ENCODE measurements at regions not wholly inside any gene's neighbourhood (a gene's known extent, or its start where the extent isn't known, plus 50 kb on each side); places are given as distances from the start of the nearest gene placed in this dataset.
"Not testable (repeated sequence)": the region's sequence is repeated elsewhere in the genome, so short reads cannot be mapped to it uniquely, and the experiment has no call there.

DNA sequence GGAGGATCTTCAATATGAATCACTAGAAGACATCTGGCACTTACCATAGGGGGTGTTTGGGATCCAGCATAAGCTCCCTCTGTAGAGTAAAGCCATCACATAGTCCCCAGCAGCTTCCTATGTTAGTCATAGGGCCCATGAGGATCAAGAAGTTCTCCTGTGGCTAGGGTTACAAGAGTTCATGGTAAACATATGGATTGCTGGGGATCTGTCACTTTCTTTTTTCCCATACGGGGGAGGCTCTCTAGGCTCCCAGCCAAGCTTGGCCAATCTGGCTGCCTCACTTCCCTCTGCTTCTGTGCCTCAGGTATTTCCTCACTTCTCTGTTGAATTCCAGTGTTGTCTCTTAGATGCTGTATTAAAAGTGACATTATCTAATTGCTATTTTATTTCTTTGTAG is 597.9 kb downstream of the PDCD6IP start:
- DNase-seq, result no peak

DNA sequence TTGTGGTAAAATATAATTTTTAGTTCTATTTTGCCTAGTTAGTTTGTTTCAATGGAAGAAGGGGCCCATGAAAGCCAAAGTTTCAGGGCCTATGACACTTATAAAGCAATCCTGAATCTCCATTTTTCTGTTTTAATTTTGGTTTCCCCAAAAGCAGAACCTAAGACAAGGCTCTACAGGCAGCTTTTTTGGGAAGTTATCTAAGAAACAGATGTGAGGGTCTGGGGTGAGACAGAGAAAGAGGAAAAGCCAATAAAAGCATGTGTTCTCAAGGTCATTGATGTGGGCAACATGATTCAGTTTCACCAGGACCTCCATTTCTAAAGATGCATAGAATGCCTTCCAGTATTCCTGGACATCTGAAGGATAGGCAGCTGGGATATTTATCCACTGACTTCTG is 598.5 kb downstream of the PDCD6IP start:
- DNase-seq, result no peak

GRCh38 chr3:34399401-34399800 is 601.0 kb downstream of the PDCD6IP start:
- DNase-seq, result no peak

- DNase-seq, result peak; percentile 65
These were observed 606.7 kb downstream of the PDCD6IP start for GRCh38 chr3:34405159-34405558.

- DNase-seq, result no peak
These were observed 608.9 kb downstream of the PDCD6IP start for GRCh38 chr3:34407281-34407680.

DNA sequence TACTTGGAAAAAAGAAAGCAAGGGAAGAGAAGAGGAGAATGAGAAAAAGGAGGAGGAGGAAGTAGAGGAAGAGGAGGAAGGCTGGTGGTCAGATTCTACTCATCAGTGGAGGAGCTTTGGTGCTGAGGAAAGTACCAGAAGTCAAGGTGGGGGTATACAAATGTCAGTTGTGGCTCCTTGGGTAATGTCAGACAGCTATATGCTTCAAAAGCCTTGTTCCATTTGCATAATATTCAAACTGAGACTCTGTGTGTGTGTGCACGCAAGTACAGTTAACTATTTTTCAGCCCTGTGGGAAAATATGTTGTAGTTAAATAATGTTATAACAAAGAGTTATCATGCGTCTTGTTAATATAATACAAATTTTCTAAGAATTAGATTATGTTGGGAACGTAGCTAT is 609.7 kb downstream of the PDCD6IP start:
- DNase-seq, result no peak

GRCh38 chr3:34411596-34411995 is 613.2 kb downstream of the PDCD6IP start:
- no peak for DNase-seq

- peak; percentile 0 for DNase-seq
These were observed 621.4 kb downstream of the PDCD6IP start for GRCh38 chr3:34419801-34420200.

DNA sequence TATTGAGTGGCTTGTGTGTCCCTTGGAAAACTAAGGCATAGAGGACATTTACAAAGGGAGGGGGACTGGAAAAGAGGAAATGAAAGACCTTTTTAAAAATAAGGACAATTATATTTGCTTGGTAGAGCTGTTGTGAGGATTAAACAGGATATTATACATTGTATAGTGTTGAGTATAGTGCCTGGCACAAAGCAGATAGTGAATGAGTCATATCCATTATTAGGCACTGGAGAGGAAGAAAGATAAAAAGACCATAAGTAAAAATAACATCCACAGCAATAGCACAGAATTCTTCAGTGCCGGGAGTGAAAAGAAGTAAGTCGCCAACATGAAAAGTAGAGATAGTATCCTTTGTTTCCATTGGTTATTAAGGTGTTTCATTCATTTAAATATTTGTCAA is 623.3 kb downstream of the PDCD6IP start:
- DNase-seq, result peak; percentile 3

GRCh38 chr3:34439796-34440195 is 641.4 kb downstream of the PDCD6IP start:
- no peak for DNase-seq

DNA sequence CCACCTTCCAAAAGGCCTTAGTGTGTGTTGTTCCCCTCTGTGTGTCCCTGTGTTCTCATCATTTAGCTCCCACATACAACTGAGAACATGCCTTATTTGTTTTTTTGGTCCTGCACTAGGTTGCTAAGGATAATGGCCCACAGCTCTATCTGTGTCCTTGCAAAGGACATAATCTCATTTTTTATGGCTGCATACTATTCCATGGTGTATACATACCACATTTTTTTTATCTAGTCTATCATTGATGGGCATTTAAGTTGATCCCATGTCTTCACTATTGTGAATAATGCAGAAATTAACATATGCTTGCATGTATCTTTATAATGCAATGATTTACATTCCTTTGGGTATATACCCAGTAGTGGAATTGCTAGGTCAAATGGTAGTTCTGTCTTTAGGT is 645.7 kb downstream of the PDCD6IP start:
- no peak for DNase-seq

- no peak for DNase-seq
These were observed 650.9 kb downstream of the PDCD6IP start for GRCh38 chr3:34449305-34449704.

DNA sequence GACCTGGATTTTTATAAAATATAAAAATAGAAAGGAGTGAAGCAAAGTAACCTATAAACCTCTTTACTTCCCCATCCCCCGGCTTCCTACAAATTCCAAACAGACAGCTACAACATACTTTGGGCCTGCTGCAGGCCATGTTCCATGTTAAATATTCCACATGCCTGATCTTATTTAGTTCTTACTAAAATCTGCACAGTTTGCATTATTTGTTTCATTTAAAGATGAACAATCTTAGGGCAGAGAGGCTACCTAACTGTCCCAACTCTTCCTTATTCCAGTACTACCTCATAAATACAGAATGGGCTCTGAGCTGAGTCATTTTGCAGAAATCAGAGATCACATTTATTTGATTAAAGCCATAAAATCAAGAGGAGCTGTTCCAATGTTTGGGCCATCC is 665.0 kb downstream of the PDCD6IP start:
- no peak for DNase-seq

DNA sequence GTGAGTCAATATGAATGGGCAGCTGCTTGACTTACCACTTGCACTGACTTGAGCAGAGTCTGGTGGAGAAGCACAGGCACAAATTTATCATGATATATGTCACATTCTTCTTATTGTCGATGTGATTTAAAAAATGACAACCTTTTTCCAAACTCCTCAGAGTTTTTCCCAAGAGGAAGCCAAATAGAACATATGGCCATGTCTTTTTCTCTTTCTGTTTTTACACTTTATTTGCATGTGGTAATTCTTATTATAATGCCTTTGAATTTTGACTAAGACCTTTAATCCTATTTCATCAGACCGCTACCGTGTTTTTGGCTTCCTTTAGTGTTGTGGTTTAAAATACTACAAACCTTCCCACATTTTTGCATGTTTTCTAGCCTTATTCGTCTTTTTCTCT is 666.2 kb downstream of the PDCD6IP start:
- DNase-seq, result no peak

DNA sequence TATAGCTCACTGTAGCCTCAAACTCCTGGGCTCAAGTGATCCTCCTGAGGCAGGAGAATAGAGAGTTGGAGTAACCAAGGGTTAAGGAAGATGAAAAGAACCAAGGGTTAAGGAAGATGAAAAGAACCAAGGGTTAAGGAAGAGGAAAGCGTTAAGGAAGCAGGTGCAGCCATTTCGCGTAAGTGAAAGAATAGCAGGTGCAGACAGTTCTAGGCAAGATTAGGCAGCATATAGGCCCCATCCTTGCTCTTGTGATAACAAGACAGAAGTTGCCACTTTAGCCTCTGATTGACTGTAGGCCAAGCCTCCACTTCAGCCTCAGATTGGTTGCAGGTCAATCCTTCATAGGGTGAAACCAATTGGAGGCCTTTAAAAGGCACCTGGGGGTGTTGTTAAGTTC is 677.4 kb downstream of the PDCD6IP start:
- DNase-seq, result no peak

- peak; percentile 0 for DNase-seq
These were observed 685.0 kb downstream of the PDCD6IP start for GRCh38 chr3:34483311-34483887.

DNA sequence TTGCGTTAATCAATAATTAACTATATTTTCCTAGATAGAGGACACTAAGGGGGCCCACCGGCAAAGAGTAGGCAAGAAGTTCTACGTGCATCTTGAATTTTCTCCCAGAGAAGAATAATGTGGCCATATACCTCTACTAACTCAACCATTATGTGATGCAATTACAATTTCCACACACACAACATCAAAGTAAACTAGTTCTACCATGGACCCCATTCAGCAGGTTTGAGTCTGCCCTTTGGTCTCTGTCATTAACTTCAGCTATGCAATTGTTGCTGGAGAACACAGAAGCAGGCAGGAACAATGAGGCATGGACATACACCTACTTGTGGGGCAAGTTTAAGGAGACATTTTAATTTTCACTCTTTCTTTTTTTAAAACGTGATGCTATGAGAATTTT is 705.9 kb downstream of the PDCD6IP start:
- no peak for DNase-seq

DNA sequence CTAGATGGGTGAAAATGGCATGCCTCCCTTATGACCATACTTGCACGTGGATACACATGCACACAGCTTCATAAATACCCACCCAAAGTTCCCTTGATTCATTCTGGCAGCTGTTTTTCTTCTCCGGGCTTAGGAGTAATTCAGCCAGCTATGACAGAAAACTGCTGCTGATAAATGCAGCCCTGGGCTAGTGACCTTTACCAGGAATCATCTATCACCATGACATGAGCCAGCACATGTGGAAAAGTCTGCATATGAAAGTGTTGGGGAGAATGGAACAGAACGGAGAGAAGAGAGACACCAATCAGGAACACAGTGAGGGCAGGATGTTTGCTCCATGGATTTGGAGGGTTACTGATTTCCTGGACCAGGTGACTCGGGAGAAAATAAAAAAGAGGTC is 706.3 kb downstream of the PDCD6IP start:
- DNase-seq, result peak; percentile 8

DNA sequence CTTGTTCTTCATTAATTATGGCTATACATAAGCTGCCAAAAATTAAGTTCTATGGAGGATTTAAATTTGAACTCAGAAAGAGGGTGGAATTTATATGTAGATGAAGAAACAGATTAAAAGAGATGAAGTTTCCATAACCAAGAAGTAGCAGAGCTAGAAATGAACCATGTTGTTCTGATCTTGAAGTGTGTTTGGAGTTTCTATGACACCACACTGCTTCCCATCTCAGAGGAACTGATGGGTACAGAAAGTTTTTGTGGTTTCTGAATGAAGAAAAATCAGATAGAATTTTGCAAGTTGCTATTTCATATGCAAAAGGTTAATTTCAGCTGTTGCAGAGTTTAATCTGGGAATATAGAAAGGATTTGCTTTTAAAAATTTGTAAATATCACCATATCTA is 710.3 kb downstream of the PDCD6IP start:
- no peak for DNase-seq

DNA sequence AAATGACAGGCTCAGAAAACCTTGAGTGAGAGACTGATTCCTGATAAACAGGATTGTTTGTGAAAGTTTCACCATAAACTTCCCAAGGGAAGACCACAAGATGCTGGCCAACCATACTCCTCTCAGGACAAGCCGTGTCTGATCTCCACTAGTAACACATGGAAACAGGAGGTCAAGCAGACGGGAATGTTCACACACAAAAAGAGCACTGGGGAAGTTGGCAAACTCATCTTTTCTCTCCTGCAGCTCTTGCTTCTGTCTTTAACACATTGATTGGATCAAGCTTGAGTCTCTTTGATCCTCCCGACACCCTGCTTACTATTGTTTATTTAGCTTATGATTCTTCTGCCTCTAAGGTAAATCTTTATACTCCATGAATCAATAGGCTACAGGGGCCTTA is 713.5 kb downstream of the PDCD6IP start:
- DNase-seq, result no peak

DNA sequence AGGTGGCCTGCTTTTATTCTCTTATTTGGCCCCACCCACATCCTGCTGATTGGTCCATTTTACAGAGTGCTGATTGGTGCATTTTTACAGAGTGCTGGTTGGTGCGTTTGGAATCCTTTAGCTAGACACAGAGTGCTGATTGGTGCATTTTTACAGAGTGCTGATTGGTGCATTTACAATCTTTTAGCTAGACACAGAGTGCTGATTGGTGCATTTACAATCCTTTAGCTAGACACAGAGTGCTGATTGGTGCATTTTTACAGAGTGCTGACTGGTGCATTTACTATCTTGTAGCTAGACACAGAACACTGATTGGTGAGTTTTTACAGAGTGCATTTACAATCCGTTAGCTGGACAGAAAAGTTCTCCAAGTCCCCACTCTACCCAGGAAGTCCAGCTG is 720.6 kb downstream of the PDCD6IP start:
- not testable (repeated sequence) for DNase-seq

GRCh38 chr3:34531156-34531555 is 732.7 kb downstream of the PDCD6IP start:
- DNase-seq, result no peak

- no peak for DNase-seq
These were observed 735.0 kb downstream of the PDCD6IP start for GRCh38 chr3:34533451-34533850.

- DNase-seq, result no peak
These were observed 735.6 kb downstream of the PDCD6IP start for GRCh38 chr3:34534013-34534412.

- DNase-seq, result no peak
These were observed 745.7 kb downstream of the PDCD6IP start for GRCh38 chr3:34544136-34544535.

All from DMS53 (cell line).